ENCODE measurements at regions not wholly inside any gene's neighbourhood (a gene's known extent, or its start where the extent isn't known, plus 50 kb on each side); places are given as distances from the start of the nearest gene placed in this dataset.

DNA sequence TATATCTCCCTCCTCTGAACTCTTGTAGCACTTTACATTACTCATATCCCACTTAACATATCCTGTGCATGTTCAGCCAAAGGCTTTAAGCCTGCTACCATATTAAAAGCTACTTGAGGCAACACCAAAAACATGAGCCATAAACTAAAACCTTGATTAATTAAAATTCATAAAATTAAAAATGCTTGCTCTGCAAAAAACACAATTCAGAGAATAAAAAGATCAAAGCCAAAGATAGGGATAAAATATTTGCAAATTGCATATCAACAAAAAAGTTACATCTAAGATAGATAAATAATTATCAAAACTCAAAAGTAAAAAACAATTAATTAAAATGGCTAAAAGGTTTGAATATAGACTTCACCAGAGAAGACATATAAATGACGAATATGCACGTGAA is 495.4 kb upstream of the PIK3C3 start (continued):
- TF ChIP-seq, protein P1, sequence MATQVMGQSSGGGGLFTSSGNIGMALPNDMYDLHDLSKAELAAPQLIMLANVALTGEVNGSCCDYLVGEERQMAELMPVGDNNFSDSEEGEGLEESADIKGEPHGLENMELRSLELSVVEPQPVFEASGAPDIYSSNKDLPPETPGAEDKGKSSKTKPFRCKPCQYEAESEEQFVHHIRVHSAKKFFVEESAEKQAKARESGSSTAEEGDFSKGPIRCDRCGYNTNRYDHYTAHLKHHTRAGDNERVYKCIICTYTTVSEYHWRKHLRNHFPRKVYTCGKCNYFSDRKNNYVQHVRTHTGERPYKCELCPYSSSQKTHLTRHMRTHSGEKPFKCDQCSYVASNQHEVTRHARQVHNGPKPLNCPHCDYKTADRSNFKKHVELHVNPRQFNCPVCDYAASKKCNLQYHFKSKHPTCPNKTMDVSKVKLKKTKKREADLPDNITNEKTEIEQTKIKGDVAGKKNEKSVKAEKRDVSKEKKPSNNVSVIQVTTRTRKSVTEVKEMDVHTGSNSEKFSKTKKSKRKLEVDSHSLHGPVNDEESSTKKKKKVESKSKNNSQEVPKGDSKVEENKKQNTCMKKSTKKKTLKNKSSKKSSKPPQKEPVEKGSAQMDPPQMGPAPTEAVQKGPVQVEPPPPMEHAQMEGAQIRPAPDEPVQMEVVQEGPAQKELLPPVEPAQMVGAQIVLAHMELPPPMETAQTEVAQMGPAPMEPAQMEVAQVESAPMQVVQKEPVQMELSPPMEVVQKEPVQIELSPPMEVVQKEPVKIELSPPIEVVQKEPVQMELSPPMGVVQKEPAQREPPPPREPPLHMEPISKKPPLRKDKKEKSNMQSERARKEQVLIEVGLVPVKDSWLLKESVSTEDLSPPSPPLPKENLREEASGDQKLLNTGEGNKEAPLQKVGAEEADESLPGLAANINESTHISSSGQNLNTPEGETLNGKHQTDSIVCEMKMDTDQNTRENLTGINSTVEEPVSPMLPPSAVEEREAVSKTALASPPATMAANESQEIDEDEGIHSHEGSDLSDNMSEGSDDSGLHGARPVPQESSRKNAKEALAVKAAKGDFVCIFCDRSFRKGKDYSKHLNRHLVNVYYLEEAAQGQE (IDR thresholded peaks at IDR 0.05; ENCODE audit: unreplicated experiment): no peak
- TF ChIP-seq CREB1 (CRISPR knock-in tag; IDR thresholded peaks at IDR 0.05; ENCODE audit: low read depth) (no peak), NANOG (IDR thresholded peaks at IDR 0.05; ENCODE audit: borderline replicate concordance) (no peak)
- TF ChIP-seq, protein P2, sequence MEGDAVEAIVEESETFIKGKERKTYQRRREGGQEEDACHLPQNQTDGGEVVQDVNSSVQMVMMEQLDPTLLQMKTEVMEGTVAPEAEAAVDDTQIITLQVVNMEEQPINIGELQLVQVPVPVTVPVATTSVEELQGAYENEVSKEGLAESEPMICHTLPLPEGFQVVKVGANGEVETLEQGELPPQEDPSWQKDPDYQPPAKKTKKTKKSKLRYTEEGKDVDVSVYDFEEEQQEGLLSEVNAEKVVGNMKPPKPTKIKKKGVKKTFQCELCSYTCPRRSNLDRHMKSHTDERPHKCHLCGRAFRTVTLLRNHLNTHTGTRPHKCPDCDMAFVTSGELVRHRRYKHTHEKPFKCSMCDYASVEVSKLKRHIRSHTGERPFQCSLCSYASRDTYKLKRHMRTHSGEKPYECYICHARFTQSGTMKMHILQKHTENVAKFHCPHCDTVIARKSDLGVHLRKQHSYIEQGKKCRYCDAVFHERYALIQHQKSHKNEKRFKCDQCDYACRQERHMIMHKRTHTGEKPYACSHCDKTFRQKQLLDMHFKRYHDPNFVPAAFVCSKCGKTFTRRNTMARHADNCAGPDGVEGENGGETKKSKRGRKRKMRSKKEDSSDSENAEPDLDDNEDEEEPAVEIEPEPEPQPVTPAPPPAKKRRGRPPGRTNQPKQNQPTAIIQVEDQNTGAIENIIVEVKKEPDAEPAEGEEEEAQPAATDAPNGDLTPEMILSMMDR (conservative IDR thresholded peaks at IDR 0.05; ENCODE audit: low read depth in 2 of 2): no peak

DNA sequence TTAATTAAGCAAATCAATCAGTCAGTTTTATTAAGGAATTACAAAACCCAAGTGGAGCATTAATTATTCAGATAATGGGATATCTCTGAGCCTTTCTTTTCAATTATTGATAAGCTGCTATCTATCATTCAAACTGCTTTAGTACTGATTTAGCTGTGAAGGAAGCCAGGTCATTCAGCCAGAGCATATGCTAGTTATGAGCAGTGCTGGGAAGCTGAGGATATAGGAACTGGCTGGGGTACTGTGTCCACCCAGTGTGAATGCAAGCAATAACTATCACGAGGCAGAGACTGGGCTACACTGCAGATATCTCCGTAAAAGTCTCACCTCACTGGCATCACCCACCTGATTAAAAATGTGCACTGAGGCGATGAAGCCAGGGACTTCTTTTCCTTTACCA is 496.7 kb upstream of the PIK3C3 start:
- no peak for TF ChIP-seq STAT1 (IDR thresholded peaks at IDR 0.05; ENCODE audit: unreplicated experiment)
- TF ChIP-seq ZNF114 (CRISPR knock-in tag; IDR thresholded peaks at IDR 0.05): no peak
- TF ChIP-seq ZNF331 (CRISPR knock-in tag; IDR thresholded peaks at IDR 0.05; ENCODE audit: low read depth): no peak
- no peak for TF ChIP-seq EZH2phosphoT487 (IDR thresholded peaks at IDR 0.05; ENCODE audit: unreplicated experiment)
- TF ChIP-seq, protein P3, sequence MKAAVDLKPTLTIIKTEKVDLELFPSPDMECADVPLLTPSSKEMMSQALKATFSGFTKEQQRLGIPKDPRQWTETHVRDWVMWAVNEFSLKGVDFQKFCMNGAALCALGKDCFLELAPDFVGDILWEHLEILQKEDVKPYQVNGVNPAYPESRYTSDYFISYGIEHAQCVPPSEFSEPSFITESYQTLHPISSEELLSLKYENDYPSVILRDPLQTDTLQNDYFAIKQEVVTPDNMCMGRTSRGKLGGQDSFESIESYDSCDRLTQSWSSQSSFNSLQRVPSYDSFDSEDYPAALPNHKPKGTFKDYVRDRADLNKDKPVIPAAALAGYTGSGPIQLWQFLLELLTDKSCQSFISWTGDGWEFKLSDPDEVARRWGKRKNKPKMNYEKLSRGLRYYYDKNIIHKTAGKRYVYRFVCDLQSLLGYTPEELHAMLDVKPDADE (IDR thresholded peaks at IDR 0.05): no peak
- TF ChIP-seq EZH2 (IDR thresholded peaks at IDR 0.05; ENCODE audit: low read depth, unreplicated experiment): no peak
- TF ChIP-seq, protein P1 (IDR thresholded peaks at IDR 0.05; ENCODE audit: unreplicated experiment): no peak
- no peak for TF ChIP-seq JUNB (IDR thresholded peaks at IDR 0.05; ENCODE audit: unreplicated experiment)
- no peak for TF ChIP-seq CREB1 (CRISPR knock-in tag; IDR thresholded peaks at IDR 0.05; ENCODE audit: low read depth)
- TF ChIP-seq, protein P2 (conservative IDR thresholded peaks at IDR 0.05; ENCODE audit: low read depth in 2 of 2): no peak
- no peaks in the 10 kb centered on the region for H3K36me3 Mint-ChIP-seq (ENCODE audit: low read depth)
- no peaks in the 10 kb centered on the region for H3F3A ChIP-seq (replicated peaks; ENCODE audit: low read depth)
- H3K9me3 Mint-ChIP-seq: 0 out of 3 replicates have a peak, but pooled peaks cover 2% of the 10 kb centered on the region
- H3K27ac ChIP-seq (ENCODE audit: low read depth): no peak overlapping the region
- H3K27me3 Mint-ChIP-seq (ENCODE audit: insufficient read depth, low read depth, poor library complexity): no peaks in the 10 kb centered on the region
- H3K4me1 Mint-ChIP-seq: peaks cover 9% of the 10 kb centered on the region; the same call in 2 of the 3 replicates
- no peak overlapping the region for H3K27ac Mint-ChIP-seq
- H2AFZ ChIP-seq: no peak overlapping the region
- no peaks in the 10 kb centered on the region for H3K27me3 ChIP-seq (ENCODE audit: insufficient read depth)
- H3K9me2 ChIP-seq (ENCODE audit: insufficient read depth): no peaks in the 10 kb centered on the region
- DNase-seq (ENCODE audit: low spot score) (no peak), ATAC-seq (no peak)
- no peaks in the 10 kb centered on the region for H3K79me2 ChIP-seq (replicated peaks; ENCODE audit: insufficient read depth)
- no peaks in the 10 kb centered on the region for H3K36me3 ChIP-seq (ENCODE audit: insufficient read depth)
- peaks cover 12% of the 10 kb centered on the region; the same call in 1 of the 2 replicates for H3K4me1 ChIP-seq (ENCODE audit: insufficient read depth)
- H4K20me1 ChIP-seq (replicated peaks; ENCODE audit: insufficient read depth): no peaks in the 10 kb centered on the region
- no peak overlapping the region for H3K4me2 ChIP-seq
- H3K4me3 Mint-ChIP-seq: no peak overlapping the region
- H3K4me3 ChIP-seq: no peak overlapping the region

Data from GM23338 (cell line).